ENCODE measurements at regions not wholly inside any gene's neighbourhood (a gene's known extent, or its start where the extent isn't known, plus 50 kb on each side); places are given as distances from the start of the nearest gene placed in this dataset.
A peak's percentile ranks its signal among the peaks of the same experiment; 100 is the strongest.

- H3K4me1 ChIP-seq (ENCODE audit: low read depth): no peaks in the 10 kb centered on the region
- no peaks in the 10 kb centered on the region for H3K27me3 ChIP-seq
- TF ChIP-seq CTCF (IDR thresholded peaks at IDR 0.05; ENCODE audit: low read depth, low read length): no peak
- H3K9me3 ChIP-seq (ENCODE audit: low read depth): no peaks in the 10 kb centered on the region
- DNase-seq (ENCODE audit: low read depth in 1 of 2, low spot score in 1 of 2): no peak
- no peaks in the 10 kb centered on the region for H3K36me3 ChIP-seq
- H3K4me3 ChIP-seq: no peak overlapping the region
- H3K27ac ChIP-seq: no peak overlapping the region
Observed at GRCh38 chr18:66126266-66126665, 375.5 kb downstream of the CDH7 start.

- Histone ChIP-seq H3K36me3 (no peaks in the 10 kb centered on the region), H3K4me3 (no peak overlapping the region), H3K4me1 (ENCODE audit: low read depth) (no peaks in the 10 kb centered on the region), H3K9me3 (ENCODE audit: low read depth) (no peaks in the 10 kb centered on the region), H3K27me3 (no peaks in the 10 kb centered on the region), H3K27ac (no peak overlapping the region)
- DNase-seq (ENCODE audit: low read depth in 1 of 2, low spot score in 1 of 2): peak in 1 of 2 donors; percentile 2
- TF ChIP-seq CTCF (IDR thresholded peaks at IDR 0.05; ENCODE audit: low read depth, low read length): no peak
Observed at GRCh38 chr18:66124394-66124793, 373.6 kb downstream of the CDH7 start.

DNA sequence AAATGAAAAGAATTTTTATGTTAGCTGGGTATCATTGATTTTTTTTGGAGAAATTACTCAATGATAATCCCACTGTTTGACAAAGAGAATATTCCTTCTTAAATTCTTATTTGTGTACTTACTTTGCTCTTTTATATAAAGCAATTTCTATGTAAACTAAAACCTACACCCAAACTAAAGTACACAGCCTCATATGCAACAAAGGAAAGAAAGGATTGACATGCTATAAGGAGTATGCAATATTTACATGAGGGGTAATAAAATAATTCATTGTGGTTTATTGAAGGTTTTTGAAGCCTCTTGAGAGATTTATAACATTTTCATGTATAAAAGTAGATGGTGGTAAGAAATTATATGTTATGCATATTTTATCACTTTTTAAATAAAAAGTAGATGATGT, 368.5 kb downstream of the CDH7 start:
- Histone ChIP-seq H3K27ac (no peak overlapping the region), H3K27me3 (no peaks in the 10 kb centered on the region), H3K4me3 (no peak overlapping the region), H3K9me3 (ENCODE audit: low read depth) (no peaks in the 10 kb centered on the region), H3K4me1 (ENCODE audit: low read depth) (no peaks in the 10 kb centered on the region), H3K36me3 (no peaks in the 10 kb centered on the region)
- TF ChIP-seq CTCF (IDR thresholded peaks at IDR 0.05; ENCODE audit: low read depth, low read length): no peak
- no peak for DNase-seq (ENCODE audit: low read depth in 1 of 2, low spot score in 1 of 2)

GRCh38 chr18:66111018-66111417, 360.2 kb downstream of the CDH7 start:
- H3K27ac ChIP-seq: no peak overlapping the region
- DNase-seq (ENCODE audit: low read depth in 1 of 2, low spot score in 1 of 2): no peak
- H3K27me3 ChIP-seq: no peaks in the 10 kb centered on the region
- TF ChIP-seq CTCF (IDR thresholded peaks at IDR 0.05; ENCODE audit: low read depth, low read length): no peak
- no peaks in the 10 kb centered on the region for H3K36me3 ChIP-seq
- no peaks in the 10 kb centered on the region for H3K4me1 ChIP-seq (ENCODE audit: low read depth)
- H3K9me3 ChIP-seq (ENCODE audit: low read depth): no peaks in the 10 kb centered on the region
- H3K4me3 ChIP-seq: no peak overlapping the region

GRCh38 chr18:66110607-66111006, 359.8 kb downstream of the CDH7 start:
- H3K4me1 ChIP-seq (ENCODE audit: low read depth): no peaks in the 10 kb centered on the region
- DNase-seq (ENCODE audit: low read depth in 1 of 2, low spot score in 1 of 2): no peak
- H3K27ac ChIP-seq: no peak overlapping the region
- H3K27me3 ChIP-seq: no peaks in the 10 kb centered on the region
- H3K4me3 ChIP-seq: no peak overlapping the region
- no peaks in the 10 kb centered on the region for H3K9me3 ChIP-seq (ENCODE audit: low read depth)
- no peak for TF ChIP-seq CTCF (IDR thresholded peaks at IDR 0.05; ENCODE audit: low read depth, low read length)
- no peaks in the 10 kb centered on the region for H3K36me3 ChIP-seq

DNA sequence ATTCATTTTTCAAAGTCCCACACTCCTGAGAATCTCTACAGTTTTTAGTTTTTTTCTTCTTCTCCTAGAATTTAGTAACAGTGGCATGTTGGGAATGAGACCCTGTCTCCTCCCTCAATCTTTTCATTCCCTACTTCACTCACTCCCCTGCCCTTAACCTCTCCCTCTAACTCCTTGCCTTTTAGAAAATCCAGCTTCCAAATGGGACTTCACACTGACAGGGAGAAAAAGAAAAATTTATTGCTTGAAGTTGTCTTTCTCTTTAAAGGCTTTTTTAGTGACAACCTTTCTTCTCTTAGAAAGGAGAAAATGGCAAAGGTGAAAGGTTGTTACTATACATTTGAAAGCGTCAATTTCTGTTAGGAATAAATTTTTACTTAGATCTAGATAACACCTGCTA, 359.2 kb downstream of the CDH7 start:
- Histone ChIP-seq H3K4me1 (ENCODE audit: low read depth) (no peaks in the 10 kb centered on the region), H3K27me3 (no peaks in the 10 kb centered on the region), H3K36me3 (no peaks in the 10 kb centered on the region), H3K27ac (no peak overlapping the region), H3K9me3 (ENCODE audit: low read depth) (no peaks in the 10 kb centered on the region), H3K4me3 (no peak overlapping the region)
- no peak for TF ChIP-seq CTCF (IDR thresholded peaks at IDR 0.05; ENCODE audit: low read depth, low read length)
- DNase-seq (ENCODE audit: low read depth in 1 of 2, low spot score in 1 of 2): no peak
